Renal cortex interstitium (tissue), 11 donors: ENCODE measurements at regions not wholly inside any gene's neighbourhood (a gene's known extent, or its start where the extent isn't known, plus 50 kb on each side); places are given as distances from the start of the nearest gene placed in this dataset.

Experiments used
- DNase-seq, 11 donors: peaks; one replicate each; pipeline ENCODE4 v3.0.0-alpha.2; 2013; ENCODE audit warnings: low read depth in 9 of 11, low spot score in 4 of 11; ENCODE audit errors: extremely low read depth in 1 of 11

- peak in 2 of 11 donors; percentile 8 to 10 for DNase-seq
Observed at GRCh38 chr18:51724790-51725721, 527.6 kb upstream of the MEX3C start.

DNA sequence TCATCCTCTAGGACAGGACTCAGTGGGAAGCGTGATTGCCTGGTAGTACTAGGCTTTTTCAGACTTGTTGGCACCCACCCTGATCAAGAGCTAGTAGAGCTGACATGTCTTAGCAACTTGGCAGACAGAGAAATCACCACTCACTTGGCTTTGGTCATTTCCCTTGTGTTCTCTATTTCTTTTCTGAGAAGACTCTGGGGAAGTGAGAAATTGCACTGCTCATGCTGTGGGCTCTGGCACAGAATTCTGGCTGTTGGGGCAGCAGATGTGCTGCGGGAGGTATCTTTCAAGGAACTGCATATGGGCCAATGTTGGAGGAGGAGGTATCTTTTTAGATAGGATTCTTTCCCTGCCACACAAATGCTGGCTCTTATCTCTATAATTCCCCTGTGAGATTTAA lies 529.1 kb upstream of the MEX3C start:
- no peak for DNase-seq

GRCh38 chr18:51727780-51728179 lies 530.3 kb upstream of the MEX3C start:
- DNase-seq: no peak

DNA sequence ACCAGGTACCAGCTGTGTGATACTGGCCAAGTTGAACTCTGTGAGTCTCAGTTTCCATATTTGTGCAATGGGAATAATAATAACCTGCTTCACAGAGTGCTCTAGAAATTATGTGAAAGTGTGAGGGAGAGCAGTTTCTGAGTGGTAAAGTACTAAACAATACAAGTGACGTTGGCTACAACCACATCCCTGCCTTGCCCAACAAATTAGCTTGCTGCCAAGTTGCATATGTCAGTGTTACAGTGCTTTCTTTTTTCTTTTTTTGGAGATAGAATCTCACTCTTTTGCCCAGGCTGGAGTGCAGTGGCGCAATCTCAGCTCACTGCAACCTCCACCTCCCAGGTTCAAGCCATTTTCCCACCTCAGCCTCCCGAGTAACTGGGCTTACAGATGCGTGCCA lies 533.6 kb upstream of the MEX3C start:
- DNase-seq: no peak

GRCh38 chr18:51734576-51734975 lies 537.1 kb upstream of the MEX3C start:
- no peak for DNase-seq

GRCh38 chr18:51739044-51739666 lies 541.7 kb upstream of the MEX3C start:
- no peak for DNase-seq

DNA sequence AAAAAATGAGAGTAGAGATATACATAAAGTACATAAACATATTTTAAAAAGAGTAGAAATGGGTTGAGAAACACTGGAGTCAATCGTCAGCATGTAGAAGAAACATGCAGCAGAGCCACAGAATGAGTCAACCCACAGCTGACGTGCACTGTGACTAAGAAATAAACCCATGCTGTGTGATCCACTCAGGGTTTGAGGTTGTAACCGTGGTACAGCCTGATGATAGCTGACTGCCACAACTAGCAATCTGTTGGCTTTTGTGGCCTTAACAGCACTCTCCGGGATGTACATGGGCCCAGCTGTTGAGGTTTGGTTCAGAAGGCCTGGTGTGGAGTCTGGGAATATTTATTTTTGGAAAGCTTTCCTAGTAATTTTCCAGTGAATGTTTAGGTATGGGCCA lies 554.4 kb upstream of the MEX3C start:
- DNase-seq: no peak

GRCh38 chr18:51753365-51754057 lies 556.0 kb upstream of the MEX3C start:
- no peak for DNase-seq

DNA sequence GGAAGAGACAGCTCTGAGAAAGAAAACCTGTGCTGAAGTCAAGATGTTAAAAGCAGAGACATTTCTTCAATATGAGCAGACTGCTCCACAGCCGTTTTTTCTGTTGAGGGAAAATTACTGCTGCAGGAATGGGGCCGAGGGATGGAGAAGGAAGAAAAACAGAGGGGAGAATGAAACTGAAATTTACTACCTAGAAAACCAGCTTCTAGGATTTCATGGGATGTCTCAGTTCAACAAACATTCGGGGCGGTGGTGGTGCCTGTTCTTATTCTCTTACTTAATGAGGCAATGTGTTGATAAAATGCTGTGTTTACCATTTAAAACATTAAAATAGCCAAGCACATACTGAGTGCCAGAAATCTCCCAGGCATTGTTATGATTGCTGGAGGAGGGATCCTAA lies 557.1 kb upstream of the MEX3C start:
- DNase-seq: peak in 4 of 11 donors; percentile 8 to 32 (median 12)

- no peak for DNase-seq
Observed at GRCh38 chr18:51757255-51757924, 559.9 kb upstream of the MEX3C start.

GRCh38 chr18:51762373-51762772 lies 564.9 kb upstream of the MEX3C start:
- DNase-seq: no peak

DNA sequence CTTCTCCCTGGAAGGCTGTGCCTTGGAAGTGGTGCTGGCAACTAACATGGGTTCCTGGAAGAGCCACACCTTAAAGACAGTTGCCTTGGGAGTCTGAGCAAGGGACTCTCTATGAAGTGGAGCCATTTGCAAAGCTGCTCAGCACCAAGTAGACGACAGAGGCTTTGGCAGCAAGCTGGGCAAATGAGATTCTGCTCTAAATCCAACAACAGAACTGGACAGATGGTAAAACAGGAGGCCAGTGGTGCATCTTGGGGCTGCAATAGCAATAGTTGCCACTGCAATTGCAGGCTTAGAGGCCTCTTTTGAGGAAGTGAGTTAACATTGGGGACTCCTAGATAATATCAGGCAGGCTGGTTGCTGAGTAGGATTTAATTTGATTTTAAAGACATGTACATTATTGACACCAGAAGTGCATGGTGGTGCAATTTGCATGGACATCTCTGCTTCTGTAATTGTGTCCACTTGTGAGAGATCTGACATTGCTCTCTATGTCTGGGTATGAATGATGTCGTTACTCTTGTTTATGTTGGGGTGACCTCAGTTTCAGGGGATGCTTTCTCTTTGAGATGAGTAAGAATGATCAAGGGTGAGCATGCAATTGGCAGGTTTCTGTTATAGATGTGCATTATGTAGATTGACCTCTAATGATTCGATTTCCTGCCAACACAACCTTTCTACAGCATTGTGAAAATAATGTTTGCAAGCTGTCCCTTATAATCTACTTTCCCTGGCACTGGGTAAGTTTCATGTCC lies 568.3 kb upstream of the MEX3C start:
- no peak for DNase-seq

GRCh38 chr18:51767293-51767692 lies 569.8 kb upstream of the MEX3C start:
- DNase-seq: no peak

GRCh38 chr18:51778115-51778514 lies 561.9 kb upstream of the DCC start:
- no peak for DNase-seq

DNA sequence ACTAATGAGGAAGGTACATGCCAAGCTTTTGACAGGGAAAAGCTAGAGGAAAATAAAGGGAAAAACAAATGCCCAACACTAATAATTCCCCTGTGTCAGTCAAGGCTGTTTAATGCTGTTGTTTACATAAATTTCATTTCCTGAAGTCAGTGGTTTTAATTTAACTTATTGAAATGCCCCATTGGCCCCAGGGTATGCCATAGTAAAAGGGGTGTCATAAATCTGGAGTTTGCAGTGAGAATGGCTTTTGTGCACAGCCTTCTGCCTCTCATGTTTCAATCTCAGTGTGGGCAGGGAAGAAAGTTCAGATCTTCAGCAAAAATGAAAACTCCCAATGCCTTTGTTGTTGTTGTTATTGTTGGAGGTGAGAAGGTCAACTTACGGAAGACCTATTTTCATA lies 550.1 kb upstream of the DCC start:
- DNase-seq: peak in 9 of 11 donors; percentile 5 to 48 (median 30)

- DNase-seq: no peak
Observed at GRCh38 chr18:51801514-51801913, 538.5 kb upstream of the DCC start.

DNA sequence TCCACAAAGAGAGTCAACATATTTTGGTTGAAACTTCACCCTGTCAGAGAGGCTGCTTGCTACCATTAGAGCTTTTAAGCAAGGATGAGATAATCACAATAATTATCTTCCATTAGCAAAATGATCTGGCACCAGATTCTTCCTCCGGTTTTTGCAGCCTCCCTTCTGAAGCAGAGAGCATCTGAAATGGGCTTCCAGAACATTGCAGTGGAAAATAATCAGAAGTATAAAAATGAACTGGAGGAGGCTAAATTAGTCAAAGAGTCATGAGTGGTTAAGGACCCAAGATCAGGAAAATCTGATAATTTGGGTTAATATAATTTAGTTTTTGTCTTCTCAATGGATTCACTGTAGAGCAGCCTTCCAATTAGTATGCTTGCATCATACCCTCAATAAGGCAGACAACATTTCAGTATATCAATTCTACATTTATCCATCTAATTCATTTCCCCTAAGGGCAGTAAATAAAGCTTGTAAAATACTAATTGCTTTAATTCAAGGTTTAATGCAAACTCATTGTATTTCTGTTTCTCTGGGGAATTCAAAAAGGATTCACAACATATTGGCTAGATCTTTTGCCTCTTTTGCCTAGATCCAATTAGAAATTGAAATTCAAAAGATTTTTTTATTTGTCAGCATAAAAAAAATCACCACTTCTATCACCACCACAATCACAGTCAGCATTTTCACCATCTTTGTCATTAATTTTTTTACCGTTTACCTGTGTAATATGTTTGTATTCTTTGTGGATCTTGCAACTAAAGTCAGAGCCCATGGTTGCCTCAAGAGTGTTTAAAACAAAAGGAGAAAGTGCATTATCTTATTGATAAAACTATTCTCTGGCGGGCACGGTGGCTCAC lies 537.2 kb upstream of the DCC start:
- no peak for DNase-seq

DNA sequence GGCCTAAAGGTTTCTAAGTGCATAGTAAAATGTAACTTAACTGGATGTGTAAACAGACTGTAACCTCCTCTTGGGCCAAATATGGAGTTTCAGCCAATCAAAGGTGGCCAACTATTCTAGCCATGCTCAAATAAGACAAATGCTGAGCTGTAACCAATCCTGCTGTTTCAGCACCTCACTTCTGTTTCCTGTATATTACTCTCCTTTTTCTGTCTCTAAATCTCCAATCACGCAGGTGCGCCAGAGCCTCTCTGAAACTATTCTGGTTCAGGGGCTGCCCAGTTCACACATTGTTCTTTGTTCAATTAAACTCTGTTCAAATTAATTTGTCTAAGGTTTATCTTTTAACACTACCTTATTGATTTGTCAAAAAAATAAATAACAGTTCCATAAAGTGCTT lies 532.7 kb upstream of the DCC start:
- no peak for DNase-seq
